ENCODE measurements at regions not wholly inside any gene's neighbourhood (a gene's known extent, or its start where the extent isn't known, plus 50 kb on each side); places are given as distances from the start of the nearest gene placed in this dataset.
A peak's percentile ranks its signal among the peaks of the same experiment; 100 is the strongest.
"Not testable (repeated sequence)": the region's sequence is repeated elsewhere in the genome, so short reads cannot be mapped to it uniquely, and the experiment has no call there.

- not testable (repeated sequence) for H3K4me1 ChIP-seq (ENCODE audit: control insufficient read depth, insufficient read depth, low read depth, low read length); H3K79me1 ChIP-seq (replicated peaks; ENCODE audit: low read length, poor library complexity, severe bottlenecking); H3K18ac ChIP-seq (ENCODE audit: low read depth in 1 of 2, low read length in 2 of 2); H2AFZ ChIP-seq (ENCODE audit: low read depth, low read length); H3K9me3 ChIP-seq (ENCODE audit: control insufficient read depth, low read length); H3K4me2 ChIP-seq (ENCODE audit: low read length, poor library complexity, severe bottlenecking); H2BK5ac ChIP-seq (ENCODE audit: low read depth, low read length, poor library complexity, severe bottlenecking); H3K14ac ChIP-seq (ENCODE audit: low read length in 2 of 2); H2BK12ac ChIP-seq (ENCODE audit: low read length in 2 of 2); H3K27me3 ChIP-seq (ENCODE audit: control insufficient read depth in 1 of 2, insufficient read depth in 1 of 2, low read length in 2 of 2); H2BK15ac ChIP-seq (ENCODE audit: low read depth, poor library complexity, severe bottlenecking); H3K4ac ChIP-seq (ENCODE audit: low read depth in 1 of 2, low read length in 2 of 2); H3K27ac ChIP-seq (ENCODE audit: low read length, poor library complexity, severe bottlenecking); H4K91ac ChIP-seq (ENCODE audit: low read length); H4K8ac ChIP-seq (ENCODE audit: low read length); H2BK120ac ChIP-seq (ENCODE audit: low read depth, low read length); H3K9ac ChIP-seq (ENCODE audit: low read length); H3K36me3 ChIP-seq (ENCODE audit: control insufficient read depth in 1 of 2, insufficient read depth in 2 of 2, low read depth in 1 of 2, low read length in 2 of 2); DNase-seq; H3K23ac ChIP-seq (ENCODE audit: low read length in 2 of 2); H3K4me3 ChIP-seq (ENCODE audit: insufficient read depth in 1 of 2, low read depth in 1 of 2, low read length in 2 of 2); H2AK5ac ChIP-seq (ENCODE audit: low read length, severe bottlenecking)
- WGBS = 91% methylated on average over 3 of the region's 3 CpGs
These were observed 76.5 kb downstream of the RGS2 start for GRCh38 chr1:192885387-192885786.

- Histone ChIP-seq H2BK12ac (ENCODE audit: low read length in 2 of 2) (no peak overlapping the region), H3K27me3 (ENCODE audit: control insufficient read depth in 1 of 2, insufficient read depth in 1 of 2, low read length in 2 of 2) (no peaks in the 10 kb centered on the region), H3K9ac (ENCODE audit: low read length) (no peak overlapping the region), H3K4me1 (ENCODE audit: control insufficient read depth, insufficient read depth, low read depth, low read length) (no peaks in the 10 kb centered on the region), H2AFZ (ENCODE audit: low read depth, low read length) (no peak overlapping the region), H3K79me1 (replicated peaks; ENCODE audit: low read length, poor library complexity, severe bottlenecking) (no peaks in the 10 kb centered on the region), H2BK5ac (ENCODE audit: low read depth, low read length, poor library complexity, severe bottlenecking) (no peak overlapping the region), H4K8ac (ENCODE audit: low read length) (no peak overlapping the region), H2BK15ac (ENCODE audit: low read depth, poor library complexity, severe bottlenecking) (no peak overlapping the region), H3K27ac (ENCODE audit: low read length, poor library complexity, severe bottlenecking) (no peak overlapping the region), H3K4me2 (ENCODE audit: low read length, poor library complexity, severe bottlenecking) (no peak overlapping the region), H3K14ac (ENCODE audit: low read length in 2 of 2) (no peak overlapping the region), H3K23ac (ENCODE audit: low read length in 2 of 2) (no peak overlapping the region), H4K91ac (ENCODE audit: low read length) (no peak overlapping the region), H2BK120ac (ENCODE audit: low read depth, low read length) (no peak overlapping the region), H3K36me3 (ENCODE audit: control insufficient read depth in 1 of 2, insufficient read depth in 2 of 2, low read depth in 1 of 2, low read length in 2 of 2) (no peaks in the 10 kb centered on the region), H3K18ac (ENCODE audit: low read depth in 1 of 2, low read length in 2 of 2) (no peak overlapping the region), H2AK5ac (ENCODE audit: low read length, severe bottlenecking) (no peak overlapping the region), H3K9me3 (ENCODE audit: control insufficient read depth, low read length) (no peaks in the 10 kb centered on the region), H3K4me3 (ENCODE audit: insufficient read depth in 1 of 2, low read depth in 1 of 2, low read length in 2 of 2) (no peak overlapping the region), H3K4ac (ENCODE audit: low read depth in 1 of 2, low read length in 2 of 2) (no peak overlapping the region)
- WGBS = 44% methylated on average over 3 of the region's 4 CpGs
- DNase-seq = no peak
These were observed 78.6 kb downstream of the RGS2 start for GRCh38 chr1:192887426-192887825.

- no peak for DNase-seq
- H3K9me3 ChIP-seq (ENCODE audit: control insufficient read depth, low read length) = no peaks in the 10 kb centered on the region
- H3K4me1 ChIP-seq (ENCODE audit: control insufficient read depth, insufficient read depth, low read depth, low read length) = no peaks in the 10 kb centered on the region
- H3K18ac ChIP-seq (ENCODE audit: low read depth in 1 of 2, low read length in 2 of 2) = no peak overlapping the region
- H4K91ac ChIP-seq (ENCODE audit: low read length) = no peak overlapping the region
- H3K14ac ChIP-seq (ENCODE audit: low read length in 2 of 2) = no peak overlapping the region
- H2AFZ ChIP-seq (ENCODE audit: low read depth, low read length) = no peak overlapping the region
- H2BK12ac ChIP-seq (ENCODE audit: low read length in 2 of 2) = no peak overlapping the region
- H3K9ac ChIP-seq (ENCODE audit: low read length) = no peak overlapping the region
- no peak overlapping the region for H2BK15ac ChIP-seq (ENCODE audit: low read depth, poor library complexity, severe bottlenecking)
- H3K79me1 ChIP-seq (replicated peaks; ENCODE audit: low read length, poor library complexity, severe bottlenecking) = no peaks in the 10 kb centered on the region
- no peak overlapping the region for H2AK5ac ChIP-seq (ENCODE audit: low read length, severe bottlenecking)
- H3K4ac ChIP-seq (ENCODE audit: low read depth in 1 of 2, low read length in 2 of 2) = no peak overlapping the region
- H2BK5ac ChIP-seq (ENCODE audit: low read depth, low read length, poor library complexity, severe bottlenecking) = no peak overlapping the region
- no peak overlapping the region for H3K4me3 ChIP-seq (ENCODE audit: insufficient read depth in 1 of 2, low read depth in 1 of 2, low read length in 2 of 2)
- H2BK120ac ChIP-seq (ENCODE audit: low read depth, low read length) = no peak overlapping the region
- WGBS = 90% methylated on average over 2 of the region's 3 CpGs
- no peak overlapping the region for H4K8ac ChIP-seq (ENCODE audit: low read length)
- no peaks in the 10 kb centered on the region for H3K27me3 ChIP-seq (ENCODE audit: control insufficient read depth in 1 of 2, insufficient read depth in 1 of 2, low read length in 2 of 2)
- H3K23ac ChIP-seq (ENCODE audit: low read length in 2 of 2) = no peak overlapping the region
- H3K36me3 ChIP-seq (ENCODE audit: control insufficient read depth in 1 of 2, insufficient read depth in 2 of 2, low read depth in 1 of 2, low read length in 2 of 2) = no peaks in the 10 kb centered on the region
- no peak overlapping the region for H3K4me2 ChIP-seq (ENCODE audit: low read length, poor library complexity, severe bottlenecking)
- H3K27ac ChIP-seq (ENCODE audit: low read length, poor library complexity, severe bottlenecking) = no peak overlapping the region
These were observed 79.7 kb downstream of the RGS2 start for GRCh38 chr1:192888574-192888973.

- no peak overlapping the region for H4K91ac ChIP-seq (ENCODE audit: low read length)
- no peak overlapping the region for H3K4me2 ChIP-seq (ENCODE audit: low read length, poor library complexity, severe bottlenecking)
These were observed 80.2 kb downstream of the RGS2 start for GRCh38 chr1:192889082-192889481.

More at GRCh38 chr1:192889082-192889481, 80.2 kb downstream of the RGS2 start:
- Histone ChIP-seq H2BK15ac (ENCODE audit: low read depth, poor library complexity, severe bottlenecking) (no peak overlapping the region), H3K27me3 (ENCODE audit: control insufficient read depth in 1 of 2, insufficient read depth in 1 of 2, low read length in 2 of 2) (no peaks in the 10 kb centered on the region), H4K8ac (ENCODE audit: low read length) (no peak overlapping the region), H3K9ac (ENCODE audit: low read length) (no peak overlapping the region), H3K4ac (ENCODE audit: low read depth in 1 of 2, low read length in 2 of 2) (no peak overlapping the region), H3K79me1 (replicated peaks; ENCODE audit: low read length, poor library complexity, severe bottlenecking) (no peaks in the 10 kb centered on the region), H3K9me3 (ENCODE audit: control insufficient read depth, low read length) (no peaks in the 10 kb centered on the region), H3K27ac (ENCODE audit: low read length, poor library complexity, severe bottlenecking) (no peak overlapping the region), H3K18ac (ENCODE audit: low read depth in 1 of 2, low read length in 2 of 2) (no peak overlapping the region), H3K36me3 (ENCODE audit: control insufficient read depth in 1 of 2, insufficient read depth in 2 of 2, low read depth in 1 of 2, low read length in 2 of 2) (no peaks in the 10 kb centered on the region), H2AK5ac (ENCODE audit: low read length, severe bottlenecking) (no peak overlapping the region), H3K4me3 (ENCODE audit: insufficient read depth in 1 of 2, low read depth in 1 of 2, low read length in 2 of 2) (no peak overlapping the region), H2BK5ac (ENCODE audit: low read depth, low read length, poor library complexity, severe bottlenecking) (no peak overlapping the region), H3K14ac (ENCODE audit: low read length in 2 of 2) (no peak overlapping the region), H2BK120ac (ENCODE audit: low read depth, low read length) (no peak overlapping the region), H2BK12ac (ENCODE audit: low read length in 2 of 2) (no peak overlapping the region), H3K4me1 (ENCODE audit: control insufficient read depth, insufficient read depth, low read depth, low read length) (no peaks in the 10 kb centered on the region), H2AFZ (ENCODE audit: low read depth, low read length) (no peak overlapping the region), H3K23ac (ENCODE audit: low read length in 2 of 2) (no peak overlapping the region)
- 80% methylated on average over 2 of the region's 4 CpGs for WGBS
- DNase-seq = peak; percentile 54

Measured in mesenchymal stem cell (in vitro differentiated cells and primary cell).